Rectal smooth muscle tissue (tissue), 1 donor: ENCODE measurements at regions not wholly inside any gene's neighbourhood (a gene's known extent, or its start where the extent isn't known, plus 50 kb on each side); places are given as distances from the start of the nearest gene placed in this dataset.

Experiments
- H3K27ac ChIP-seq: one replicate; pipeline ENCODE4 v1.7.0; 2013; ENCODE audit warnings: low read depth, low read length, inconsistent platforms
- H3K27me3 ChIP-seq: one replicate; pipeline ENCODE4 v1.7.0; 2013; ENCODE audit warnings: low read length; ENCODE audit not compliant: control insufficient read depth, insufficient read depth
- H3K36me3 ChIP-seq: one replicate; pipeline ENCODE4 v1.7.0; 2013; ENCODE audit warnings: low read length; ENCODE audit not compliant: control insufficient read depth, insufficient read depth
- H3K4me1 ChIP-seq: one replicate; pipeline ENCODE4 v1.7.0; 2013; ENCODE audit warnings: low read length; ENCODE audit not compliant: control insufficient read depth, insufficient read depth
- H3K4me3 ChIP-seq: one replicate; pipeline ENCODE4 v1.7.0; 2013; ENCODE audit warnings: low read length
- H3K9ac ChIP-seq: one replicate; pipeline ENCODE4 v1.7.0; 2013; ENCODE audit warnings: low read length

DNA sequence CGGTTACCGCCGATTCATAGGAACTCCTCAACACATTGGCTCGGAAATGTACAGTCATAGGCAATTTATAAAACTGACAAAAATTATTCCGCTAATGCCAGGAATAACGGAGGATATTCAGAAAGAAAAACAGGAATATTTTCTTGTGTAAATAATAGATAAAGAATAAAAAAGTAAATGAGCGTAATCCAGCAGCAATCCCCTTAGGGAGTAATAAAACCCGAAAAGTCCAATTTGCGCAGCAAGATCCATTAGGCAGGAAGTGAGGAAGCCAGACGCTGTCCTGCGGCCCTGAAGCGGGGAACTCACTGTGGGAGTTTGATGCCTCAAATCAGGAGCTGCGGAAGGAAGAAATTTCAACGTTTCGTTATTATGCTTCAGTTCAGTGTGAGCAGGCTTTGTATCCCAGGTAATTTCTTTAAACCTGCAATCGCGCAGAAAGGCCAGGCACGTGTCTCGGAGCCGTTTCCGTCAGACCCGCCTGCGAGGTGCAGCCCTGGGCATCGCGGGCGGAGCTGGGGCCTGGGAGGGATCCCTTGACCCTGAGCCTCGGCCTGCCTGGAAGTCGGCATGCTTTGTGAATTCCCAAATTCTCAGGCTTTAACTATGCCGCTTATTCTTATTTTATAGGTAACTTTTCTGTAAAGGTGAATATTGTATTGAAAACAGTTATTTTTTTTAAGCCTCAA lies 180.9 kb upstream of the ALKAL2 start:
- H3K4me3 ChIP-seq, result no peak overlapping the region

DNA sequence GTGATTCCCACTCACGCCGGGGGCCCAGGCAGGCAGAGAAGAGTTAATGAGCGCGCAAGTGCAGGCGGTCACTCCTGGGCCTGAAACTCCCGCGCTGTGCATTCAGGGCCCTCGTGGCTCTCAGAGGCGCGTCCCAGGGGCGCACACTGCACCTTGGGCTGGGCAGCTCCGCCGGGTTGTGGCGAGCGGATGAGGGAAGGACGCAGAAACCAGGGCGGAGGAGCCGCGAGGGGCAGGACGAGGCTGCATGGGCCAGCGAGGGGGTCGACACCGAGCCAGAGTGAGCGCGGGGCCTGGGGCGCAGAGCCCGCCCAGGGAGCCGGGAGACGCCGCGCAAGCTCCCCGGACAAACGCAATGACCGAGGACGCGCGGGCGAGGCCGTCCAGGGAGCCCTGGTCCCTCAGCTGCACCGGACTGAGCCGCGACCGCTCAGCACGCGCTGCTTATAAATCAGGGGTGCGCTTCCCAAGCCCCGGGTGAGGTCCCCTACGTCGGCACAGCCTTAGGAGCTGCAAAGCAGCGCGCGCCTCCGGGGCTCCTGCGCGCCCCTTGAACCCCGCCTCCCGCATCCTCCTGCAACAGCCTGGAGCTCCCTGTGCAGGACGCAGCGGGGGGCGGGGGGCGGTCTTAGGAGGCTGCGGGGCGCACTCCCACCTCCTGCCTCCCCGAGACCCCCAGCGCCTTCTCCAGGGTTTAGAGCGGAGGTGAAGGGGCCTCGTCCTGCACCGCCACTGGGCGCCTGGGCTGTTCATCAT lies 180.2 kb upstream of the ALKAL2 start:
- Histone ChIP-seq H3K9ac (no peak overlapping the region), H3K4me3 (no peak overlapping the region), H3K4me1 (no peaks in the 10 kb centered on the region), H3K36me3 (no peaks in the 10 kb centered on the region), H3K27ac (no peak overlapping the region), H3K27me3 (peaks cover 7% of the 10 kb centered on the region)

More for the DNA sequence above, 180.9 kb upstream of the ALKAL2 start:
- Histone ChIP-seq H3K27ac (no peak overlapping the region), H3K4me1 (no peaks in the 10 kb centered on the region), H3K9ac (no peak overlapping the region), H3K27me3 (peaks cover 7% of the 10 kb centered on the region), H3K36me3 (no peaks in the 10 kb centered on the region)

DNA sequence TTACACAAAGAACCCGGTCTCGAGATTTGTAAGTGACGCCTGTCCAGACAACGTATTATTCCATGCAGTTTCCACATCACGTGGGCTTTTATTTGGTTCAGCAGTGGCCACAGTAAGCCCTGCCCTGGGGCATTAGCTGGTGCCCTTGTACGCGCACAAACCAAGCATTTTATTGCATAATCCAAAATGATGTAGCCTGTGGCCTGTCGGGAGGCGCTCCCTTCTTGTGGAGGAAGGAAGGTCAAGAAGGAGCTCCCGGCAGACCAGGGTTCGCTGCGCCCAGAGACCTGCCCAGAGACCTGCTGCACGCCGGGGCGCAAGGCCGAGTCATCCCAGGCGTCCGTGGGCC lies 179.6 kb upstream of the ALKAL2 start:
- no peak overlapping the region for H3K27ac ChIP-seq
- no peaks in the 10 kb centered on the region for H3K36me3 ChIP-seq
- H3K27me3 ChIP-seq, result peaks cover 7% of the 10 kb centered on the region
- H3K4me1 ChIP-seq, result no peaks in the 10 kb centered on the region
- H3K9ac ChIP-seq, result no peak overlapping the region
- no peak overlapping the region for H3K4me3 ChIP-seq

DNA sequence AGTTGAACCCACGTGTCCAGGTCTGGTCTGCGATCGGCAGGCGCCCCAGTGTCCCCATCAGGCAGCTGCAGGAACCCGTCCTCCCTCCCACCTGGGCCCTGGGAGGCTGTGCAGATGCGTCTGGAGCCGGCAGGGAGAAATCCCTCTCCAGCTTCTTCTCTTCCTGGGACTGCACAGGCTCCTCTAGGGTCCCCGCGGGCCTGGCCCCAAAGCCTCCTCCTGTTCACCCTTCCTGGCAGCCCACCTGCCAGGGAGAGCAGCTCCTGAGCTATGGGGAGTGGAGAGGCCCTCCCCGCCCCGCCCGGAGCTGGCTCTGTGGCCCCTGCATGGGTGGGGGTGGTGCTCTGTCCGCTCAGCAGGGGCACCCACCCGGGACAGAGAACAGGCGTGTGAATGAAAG lies 179.2 kb upstream of the ALKAL2 start:
- H3K4me1 ChIP-seq, result no peaks in the 10 kb centered on the region
- no peak overlapping the region for H3K9ac ChIP-seq
- no peaks in the 10 kb centered on the region for H3K36me3 ChIP-seq
- H3K27ac ChIP-seq, result no peak overlapping the region
- peaks cover 7% of the 10 kb centered on the region for H3K27me3 ChIP-seq
- no peak overlapping the region for H3K4me3 ChIP-seq

DNA sequence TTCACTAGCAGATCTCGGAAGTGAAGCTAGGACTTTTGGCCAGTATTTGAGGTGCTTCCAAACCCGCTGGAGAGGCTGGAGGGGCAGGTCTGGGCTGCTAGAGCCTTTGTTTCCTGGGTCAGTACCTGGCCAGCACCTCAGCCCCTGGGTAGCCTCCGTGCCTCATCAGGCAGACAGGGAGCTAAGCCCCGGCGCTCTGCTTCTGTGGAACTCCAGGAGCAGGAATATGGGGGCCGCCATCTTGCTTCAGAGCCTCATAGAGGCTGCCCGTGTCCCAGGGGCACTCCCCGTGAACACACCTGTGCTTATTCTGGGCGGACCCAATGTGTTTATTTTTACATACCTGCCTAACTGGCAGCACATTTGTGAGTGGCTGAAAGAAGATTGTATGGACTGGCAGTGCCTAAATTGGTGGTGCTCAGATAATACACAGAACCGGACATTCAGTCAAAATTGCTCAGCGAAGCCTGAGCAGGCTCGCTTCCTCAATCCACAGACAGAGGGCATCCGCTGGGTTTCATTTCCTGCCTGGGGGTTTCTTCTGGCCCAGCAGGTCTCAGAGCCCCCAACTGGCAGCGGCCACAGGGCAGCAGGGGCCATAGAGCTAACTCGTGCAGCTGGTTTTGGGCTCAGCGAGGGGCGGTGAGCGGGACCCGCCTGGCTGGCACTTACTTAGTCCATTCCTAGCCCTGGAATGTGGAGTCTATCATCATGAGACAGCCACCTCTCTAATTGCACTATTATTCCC lies 176.8 kb upstream of the ALKAL2 start:
- H3K36me3 ChIP-seq, result no peaks in the 10 kb centered on the region
- no peaks in the 10 kb centered on the region for H3K4me1 ChIP-seq
- peaks cover 7% of the 10 kb centered on the region for H3K27me3 ChIP-seq
- no peak overlapping the region for H3K27ac ChIP-seq
- H3K4me3 ChIP-seq, result no peak overlapping the region
- H3K9ac ChIP-seq, result no peak overlapping the region

DNA sequence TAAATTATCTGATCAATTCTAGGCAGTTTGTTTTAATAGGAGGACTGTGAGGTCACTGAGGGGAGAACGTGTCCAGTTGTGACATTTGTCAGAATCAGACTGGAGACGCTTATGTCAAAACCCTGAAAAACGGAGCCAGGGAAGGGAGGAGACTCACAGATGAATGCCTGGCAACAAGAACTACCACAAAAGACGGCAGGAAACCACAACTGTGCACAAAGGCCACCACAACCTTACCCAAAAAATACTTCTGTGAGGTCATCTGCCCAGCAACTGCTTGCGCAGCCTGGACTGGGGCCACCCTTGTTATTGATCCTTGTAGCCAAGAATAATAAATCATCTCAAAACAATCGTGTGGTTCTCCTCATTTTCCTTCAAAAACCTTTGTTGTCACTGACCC lies 173.0 kb upstream of the ALKAL2 start:
- Histone ChIP-seq H3K27ac (no peak overlapping the region), H3K36me3 (no peaks in the 10 kb centered on the region), H3K4me1 (no peaks in the 10 kb centered on the region), H3K27me3 (no peaks in the 10 kb centered on the region), H3K4me3 (no peak overlapping the region), H3K9ac (no peak overlapping the region)

DNA sequence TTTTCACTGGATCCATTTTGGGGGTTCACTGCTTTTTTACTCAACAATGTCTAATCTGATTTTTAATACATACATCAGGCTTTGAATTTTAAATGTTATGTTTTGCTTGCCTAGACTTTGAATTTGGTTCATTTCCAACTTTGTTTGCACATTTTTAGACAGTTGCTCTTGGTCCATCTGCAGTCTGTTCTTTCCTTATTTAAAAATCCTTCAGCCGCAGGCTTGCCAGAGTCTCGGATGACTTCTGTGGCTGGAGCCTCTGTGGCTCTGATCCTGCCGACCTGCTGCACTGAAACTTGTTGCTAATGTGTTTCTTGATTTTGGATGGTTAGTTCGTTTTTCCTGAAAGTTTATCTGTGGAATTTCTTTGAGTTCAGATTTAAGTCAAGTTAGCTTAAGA lies 172.0 kb upstream of the ALKAL2 start:
- Histone ChIP-seq H3K27me3 (no peaks in the 10 kb centered on the region), H3K27ac (no peak overlapping the region), H3K4me3 (no peak overlapping the region), H3K4me1 (no peaks in the 10 kb centered on the region), H3K36me3 (no peaks in the 10 kb centered on the region), H3K9ac (no peak overlapping the region)

DNA sequence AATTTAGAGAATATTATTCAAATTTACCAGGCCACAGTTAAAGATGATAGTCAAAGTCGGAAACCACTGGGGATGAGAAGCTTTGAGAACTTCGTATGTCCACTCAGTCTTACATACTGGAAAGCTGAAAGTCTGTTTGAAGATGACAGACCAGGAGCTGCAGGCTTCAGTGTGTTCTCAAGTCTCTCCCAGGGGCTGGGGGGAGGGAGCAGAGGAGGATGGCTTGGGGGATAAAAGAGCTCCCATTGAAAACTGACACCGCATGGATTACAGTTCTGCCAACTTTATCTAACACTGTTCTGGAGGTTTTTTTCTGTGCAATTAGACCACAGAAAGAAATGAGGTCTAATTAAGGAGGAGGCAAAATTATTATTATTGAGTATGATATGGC lies 170.5 kb upstream of the ALKAL2 start:
- no peaks in the 10 kb centered on the region for H3K27me3 ChIP-seq
- no peaks in the 10 kb centered on the region for H3K36me3 ChIP-seq
- H3K4me3 ChIP-seq, result no peak overlapping the region
- H3K9ac ChIP-seq, result no peak overlapping the region
- H3K27ac ChIP-seq, result no peak overlapping the region
- no peaks in the 10 kb centered on the region for H3K4me1 ChIP-seq

DNA sequence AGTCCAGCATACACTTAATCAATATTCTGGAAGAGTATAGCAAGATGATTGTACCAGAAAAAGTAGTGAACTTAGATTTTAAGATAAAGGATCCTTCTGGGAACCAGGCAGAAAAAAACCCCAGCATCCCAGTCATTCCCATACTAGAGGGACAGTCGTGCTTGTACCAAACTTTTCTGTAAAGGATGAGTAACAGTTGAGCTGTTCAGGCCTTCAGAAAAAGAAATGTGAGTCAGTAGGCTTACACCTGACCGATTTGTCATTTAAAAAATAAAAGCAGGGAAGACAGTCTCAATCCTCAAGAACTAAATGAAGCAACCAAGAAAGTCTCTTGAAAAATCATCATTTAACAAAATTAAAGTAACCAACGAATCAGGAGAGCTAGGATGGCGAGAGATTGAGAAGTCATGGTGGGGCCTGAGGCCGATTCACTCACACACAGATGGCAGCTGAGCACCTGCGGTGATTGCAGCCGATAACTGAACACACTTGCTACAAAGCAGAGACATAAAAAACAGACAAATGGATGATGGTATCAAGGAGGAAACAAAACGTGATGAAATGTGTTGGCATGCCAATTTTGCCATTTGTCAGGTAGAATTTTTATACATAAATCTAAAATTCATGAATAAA lies 170.0 kb upstream of the ALKAL2 start:
- no peaks in the 10 kb centered on the region for H3K4me1 ChIP-seq
- no peaks in the 10 kb centered on the region for H3K36me3 ChIP-seq
- H3K4me3 ChIP-seq, result no peak overlapping the region
- H3K27ac ChIP-seq, result no peak overlapping the region
- H3K27me3 ChIP-seq, result no peaks in the 10 kb centered on the region
- H3K9ac ChIP-seq, result no peak overlapping the region

DNA sequence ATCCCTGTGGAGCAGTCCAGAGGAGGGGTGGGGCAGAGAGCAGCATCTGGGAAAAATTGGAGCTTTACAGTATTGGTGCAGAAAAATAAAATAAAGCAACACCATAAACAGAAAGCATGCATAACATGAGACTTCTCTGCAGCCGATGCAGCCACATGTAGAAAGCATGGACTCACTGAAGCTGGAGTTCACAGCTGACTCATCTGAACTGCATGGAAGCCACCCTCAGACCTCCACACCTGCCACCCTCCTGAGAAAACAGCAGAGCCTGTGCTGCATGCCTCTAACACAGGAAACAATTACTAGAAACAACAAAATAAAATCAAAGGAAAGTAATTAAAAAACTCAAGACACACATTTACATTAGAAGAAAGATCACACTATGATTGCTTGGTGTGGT lies 169.4 kb upstream of the ALKAL2 start:
- Histone ChIP-seq H3K36me3 (no peaks in the 10 kb centered on the region), H3K27me3 (no peaks in the 10 kb centered on the region), H3K4me3 (no peak overlapping the region), H3K4me1 (no peaks in the 10 kb centered on the region), H3K9ac (no peak overlapping the region), H3K27ac (no peak overlapping the region)

DNA sequence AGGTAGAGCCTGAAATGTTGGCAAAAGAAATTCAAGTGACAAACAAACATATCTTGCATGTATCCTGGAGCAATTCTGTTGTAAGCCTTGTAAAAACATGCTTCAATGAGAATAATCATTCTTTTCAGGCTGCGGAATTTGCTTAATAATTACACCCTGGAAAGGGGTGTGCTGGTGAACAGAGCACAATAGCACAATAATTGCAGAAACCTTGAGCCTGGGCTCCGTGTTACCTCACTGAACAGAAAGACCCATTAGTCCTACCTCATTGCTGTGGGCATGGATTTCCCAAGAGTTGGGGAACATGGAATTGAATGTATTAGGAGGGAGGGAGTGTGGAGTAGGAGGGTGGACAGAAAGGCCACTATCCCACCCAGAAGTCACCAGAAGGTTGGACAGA lies 168.0 kb upstream of the ALKAL2 start:
- Histone ChIP-seq H3K4me3 (no peak overlapping the region), H3K36me3 (no peaks in the 10 kb centered on the region), H3K9ac (no peak overlapping the region), H3K27ac (no peak overlapping the region), H3K4me1 (no peaks in the 10 kb centered on the region), H3K27me3 (no peaks in the 10 kb centered on the region)

DNA sequence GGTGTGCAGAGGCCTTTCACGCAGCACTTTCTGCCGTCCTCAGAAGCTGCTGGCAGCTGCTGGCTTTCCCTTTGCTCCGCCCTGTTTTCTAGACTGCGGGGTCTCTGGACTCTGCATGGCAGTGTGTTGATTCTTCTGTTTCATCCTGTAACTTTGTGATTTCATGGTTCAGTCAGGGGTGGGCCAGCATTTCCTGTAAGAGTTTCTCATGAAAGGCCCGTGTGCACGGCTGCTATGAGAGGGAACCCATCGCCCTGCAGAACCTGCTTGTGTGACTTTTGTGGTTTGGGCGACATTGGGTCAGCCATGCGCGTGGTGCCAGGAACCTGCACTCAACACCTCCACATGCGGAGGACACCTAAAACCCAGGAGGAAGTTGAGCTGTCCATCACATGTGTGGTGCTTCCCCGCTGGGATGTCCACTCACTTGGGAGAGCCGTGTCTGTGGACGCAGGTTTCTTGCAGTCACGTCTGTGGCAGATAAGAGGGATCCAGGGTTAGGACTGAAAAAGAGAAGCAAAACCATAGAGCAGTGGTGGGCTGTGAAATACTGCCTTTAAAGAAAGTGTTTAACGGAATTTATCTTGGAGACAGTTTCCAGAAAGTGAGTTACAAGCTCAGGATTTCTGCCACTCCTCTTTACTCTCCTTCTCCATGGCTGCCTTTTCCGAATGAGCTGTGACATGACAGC lies 167.3 kb upstream of the ALKAL2 start:
- no peak overlapping the region for H3K27ac ChIP-seq
- H3K4me3 ChIP-seq, result no peak overlapping the region
- H3K9ac ChIP-seq, result no peak overlapping the region
- H3K4me1 ChIP-seq, result no peaks in the 10 kb centered on the region
- no peaks in the 10 kb centered on the region for H3K36me3 ChIP-seq
- H3K27me3 ChIP-seq, result no peaks in the 10 kb centered on the region
